ENCODE measurements at regions not wholly inside any gene's neighbourhood (a gene's known extent, or its start where the extent isn't known, plus 50 kb on each side); places are given as distances from the start of the nearest gene placed in this dataset.

- no peaks in the 10 kb centered on the region for H3K36me3 Mint-ChIP-seq
- H4K20me1 ChIP-seq (ENCODE audit: insufficient read depth, low read length) = no peaks in the 10 kb centered on the region
- H3K27ac ChIP-seq (ENCODE audit: low read depth in 1 of 2, low read length in 2 of 2) = no peak overlapping the region
- intact Hi-C loops (cut with micrococcal nuclease) = no loop called here
- TF ChIP-seq, protein P1, sequence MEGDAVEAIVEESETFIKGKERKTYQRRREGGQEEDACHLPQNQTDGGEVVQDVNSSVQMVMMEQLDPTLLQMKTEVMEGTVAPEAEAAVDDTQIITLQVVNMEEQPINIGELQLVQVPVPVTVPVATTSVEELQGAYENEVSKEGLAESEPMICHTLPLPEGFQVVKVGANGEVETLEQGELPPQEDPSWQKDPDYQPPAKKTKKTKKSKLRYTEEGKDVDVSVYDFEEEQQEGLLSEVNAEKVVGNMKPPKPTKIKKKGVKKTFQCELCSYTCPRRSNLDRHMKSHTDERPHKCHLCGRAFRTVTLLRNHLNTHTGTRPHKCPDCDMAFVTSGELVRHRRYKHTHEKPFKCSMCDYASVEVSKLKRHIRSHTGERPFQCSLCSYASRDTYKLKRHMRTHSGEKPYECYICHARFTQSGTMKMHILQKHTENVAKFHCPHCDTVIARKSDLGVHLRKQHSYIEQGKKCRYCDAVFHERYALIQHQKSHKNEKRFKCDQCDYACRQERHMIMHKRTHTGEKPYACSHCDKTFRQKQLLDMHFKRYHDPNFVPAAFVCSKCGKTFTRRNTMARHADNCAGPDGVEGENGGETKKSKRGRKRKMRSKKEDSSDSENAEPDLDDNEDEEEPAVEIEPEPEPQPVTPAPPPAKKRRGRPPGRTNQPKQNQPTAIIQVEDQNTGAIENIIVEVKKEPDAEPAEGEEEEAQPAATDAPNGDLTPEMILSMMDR (IDR thresholded peaks at IDR 0.05) = no peak
- no peaks in the 10 kb centered on the region for H3K4me1 Mint-ChIP-seq
- H3K4me1 ChIP-seq (ENCODE audit: control insufficient read depth in 1 of 2, insufficient read depth in 2 of 2, low read length in 2 of 2) = no peaks in the 10 kb centered on the region
- H2AFZ ChIP-seq (ENCODE audit: insufficient read depth, low read depth, low read length, poor library complexity, severe bottlenecking) = no peak overlapping the region
- no peak overlapping the region for H3K4me2 ChIP-seq (replicated peaks; ENCODE audit: extremely low read depth, low read length, poor library complexity, severe bottlenecking)
- H3K4me3 Mint-ChIP-seq = no peak overlapping the region
- no peak overlapping the region for H3K27ac Mint-ChIP-seq
- no peak for DNase-seq
- H3K9ac ChIP-seq (ENCODE audit: insufficient read depth, low read length, poor library complexity, severe bottlenecking) = no peak overlapping the region
- H3K9me3 ChIP-seq (replicated peaks in 1 of 2; ENCODE audit: control insufficient read depth in 1 of 2, insufficient read depth in 1 of 2, low read length in 2 of 2) = peaks cover 0 to 4% of the 10 kb centered on the region in 2 donors
- no peaks in the 10 kb centered on the region for H3K79me2 ChIP-seq (ENCODE audit: insufficient read depth, low read length)
- H3K27me3 ChIP-seq (ENCODE audit: control insufficient read depth in 2 of 2, insufficient read depth in 2 of 2, low read length in 2 of 2) = no peaks in the 10 kb centered on the region
- H3K4me3 ChIP-seq (replicated peaks in 1 of 3; ENCODE audit: low read depth in 2 of 3, low read length in 3 of 3) = no peak overlapping the region
- peaks cover 0 to 8% (median 0%) of the 10 kb centered on the region in 7 donors for H3K9me3 Mint-ChIP-seq
- peaks cover 4 to 5% (median 5%) of the 10 kb centered on the region in 3 donors for H3K27me3 Mint-ChIP-seq (ENCODE audit: low read depth in 3 of 3)
- no peaks in the 10 kb centered on the region for H3K36me3 ChIP-seq (replicated peaks in 1 of 2; ENCODE audit: control insufficient read depth in 1 of 2, insufficient read depth in 2 of 2, low read length in 2 of 2)
These were observed 196.9 kb downstream of the SH2D4B start for GRCh38 chr10:80734589-80734988.

GRCh38 chr10:80737209-80737608, 199.5 kb downstream of the SH2D4B start:
- H3K9me3 Mint-ChIP-seq = peaks cover 0 to 4% (median 2%) of the 10 kb centered on the region in 7 donors
- Histone ChIP-seq H3K27ac (ENCODE audit: low read depth in 1 of 2, low read length in 2 of 2) (no peak overlapping the region), H3K9me3 (replicated peaks in 1 of 2; ENCODE audit: control insufficient read depth in 1 of 2, insufficient read depth in 1 of 2, low read length in 2 of 2) (peaks cover 0 to 4% of the 10 kb centered on the region in 2 donors), H2AFZ (ENCODE audit: insufficient read depth, low read depth, low read length, poor library complexity, severe bottlenecking) (no peak overlapping the region), H3K27me3 (ENCODE audit: control insufficient read depth in 2 of 2, insufficient read depth in 2 of 2, low read length in 2 of 2) (no peaks in the 10 kb centered on the region), H3K79me2 (ENCODE audit: insufficient read depth, low read length) (no peaks in the 10 kb centered on the region), H4K20me1 (ENCODE audit: insufficient read depth, low read length) (no peaks in the 10 kb centered on the region), H3K4me1 (ENCODE audit: control insufficient read depth in 1 of 2, insufficient read depth in 2 of 2, low read length in 2 of 2) (no peaks in the 10 kb centered on the region), H3K9ac (ENCODE audit: insufficient read depth, low read length, poor library complexity, severe bottlenecking) (no peak overlapping the region), H3K36me3 (replicated peaks in 1 of 2; ENCODE audit: control insufficient read depth in 1 of 2, insufficient read depth in 2 of 2, low read length in 2 of 2) (no peaks in the 10 kb centered on the region), H3K4me3 (replicated peaks in 1 of 3; ENCODE audit: low read depth in 2 of 3, low read length in 3 of 3) (no peak overlapping the region), H3K4me2 (replicated peaks; ENCODE audit: extremely low read depth, low read length, poor library complexity, severe bottlenecking) (no peak overlapping the region)
- H3K27me3 Mint-ChIP-seq (ENCODE audit: low read depth in 3 of 3) = peaks cover 4% of the 10 kb centered on the region in 3 donors
- DNase-seq = no peak
- H3K4me1 Mint-ChIP-seq = no peaks in the 10 kb centered on the region
- TF ChIP-seq, protein P1 (IDR thresholded peaks at IDR 0.05) = no peak
- no CpG with 5 or more reads among the region's 2 CpGs for WGBS (ENCODE audit: insufficient coverage)
- no peak overlapping the region for H3K4me3 Mint-ChIP-seq
- H3K36me3 Mint-ChIP-seq = no peaks in the 10 kb centered on the region
- intact Hi-C loops (cut with micrococcal nuclease) = no loop called here
- H3K27ac Mint-ChIP-seq = no peak overlapping the region
